Caco-2 (cell line): ENCODE measurements at regions not wholly inside any gene's neighbourhood (a gene's known extent, or its start where the extent isn't known, plus 50 kb on each side); places are given as distances from the start of the nearest gene placed in this dataset.
A peak's percentile ranks its signal among the peaks of the same experiment; 100 is the strongest.

Experiments
- BruUV-seq: library from RNA; stranded (reverse); fragments of 400-500 nt; replicated peaks from 2 replicates; lab custom pipeline; 2021; lab: Mats Ljungman, UMichigan
- CTCF ChIA-PET: fragments of 300-600 bp; sonication (Branson Sonifier 250); formaldehyde crosslinking; loops from one replicate; lab custom pipeline; 2022; ENCODE audit warnings: antibody characterized with exemption; lab: Charles Lee
- POLR2A ChIA-PET: fragments of 300-600 bp; sonication (Branson Sonifier 250); formaldehyde crosslinking; loops from one replicate; lab custom pipeline; 2022; ENCODE audit warnings: antibody characterized with exemption; lab: Charles Lee
- DNase-seq, 2 experiments: peaks; one replicate each; pipeline versions ENCODE4 v3.0.0 to v3.0.0-alpha.2; 2020 to 2022
- H3K27me3 ChIP-seq: replicated peaks from 2 replicates; pipeline ENCODE4 v1.6.0; 2011; ENCODE audit warnings: low read length; ENCODE audit not compliant: control insufficient read depth, insufficient read depth
- H3K36me3 ChIP-seq: 2 replicates; pipeline ENCODE4 v1.5.1; 2011; ENCODE audit warnings: low read length; ENCODE audit not compliant: control insufficient read depth, insufficient read depth
- H3K4me1 ChIP-seq: fragments of 250-450 bp; sonication (Bioruptor Pico); 2 replicates; pipeline ENCODE4 v1.5.1; 2020; ENCODE audit warnings: mild to moderate bottlenecking
- H3K4me3 ChIP-seq: 2 replicates; pipeline ENCODE4 v1.5.1; 2011; ENCODE audit warnings: low read depth, mild to moderate bottlenecking, control low read depth, low read length
- H3K9me3 ChIP-seq: fragments of 250-450 bp; sonication (Bioruptor Pico); 2 replicates; pipeline ENCODE4 v1.5.1; 2020; ENCODE audit warnings: mild to moderate bottlenecking, moderate library complexity
- H3K27ac Mint-ChIP-seq: one replicate; pipeline ENCODE4 v1.8.0; 2022; ENCODE audit warnings: mixed read lengths; ENCODE audit not compliant: unreplicated experiment
- H3K27me3 Mint-ChIP-seq: one replicate; pipeline ENCODE4 v1.8.0; 2022; ENCODE audit warnings: mixed read lengths; ENCODE audit not compliant: insufficient read depth, unreplicated experiment
- H3K36me3 Mint-ChIP-seq: one replicate; pipeline ENCODE4 v1.8.0; 2022; ENCODE audit warnings: mild to moderate bottlenecking, mixed read lengths; ENCODE audit not compliant: insufficient read depth, unreplicated experiment
- H3K4me1 Mint-ChIP-seq: one replicate; pipeline ENCODE4 v1.8.0; 2022; ENCODE audit warnings: low read depth, mixed read lengths; ENCODE audit not compliant: unreplicated experiment
- H3K4me3 Mint-ChIP-seq: one replicate; pipeline ENCODE4 v1.8.0; 2022; ENCODE audit warnings: mild to moderate bottlenecking, moderate library complexity, mixed read lengths; ENCODE audit not compliant: unreplicated experiment
- H3K9me3 Mint-ChIP-seq: one replicate; pipeline ENCODE4 v1.8.0; 2022; ENCODE audit warnings: mixed read lengths; ENCODE audit not compliant: unreplicated experiment
- CTCF ChIP-seq, 2 experiments: fragments of 200-600 bp in 1 of 2; IDR thresholded peaks; 1 replicate in 1 of 2; 2 replicates in 1 of 2; pipeline versions ENCODE4 v1.5.1 to v1.8.0; 2011 to 2022; ENCODE audit warnings: antibody characterized with exemption in 1 of 2, control low read depth in 1 of 2, inconsistent platforms in 1 of 2, low read depth in 1 of 2, low read length in 1 of 2, mild to moderate bottlenecking in 1 of 2, moderate library complexity in 1 of 2; ENCODE audit not compliant: insufficient read depth in 1 of 2, severe bottlenecking in 1 of 2, unreplicated experiment in 1 of 2
- intact Hi-C: fragments of 100-400 bp; cut with micrococcal nuclease; formaldehyde crosslinking; loops from one replicate; pipeline ENCODE4 v1.10.0; 2022; ENCODE audit not compliant: unreplicated experiment

- TF ChIP-seq CTCF (IDR thresholded peaks at IDR 0.05; ENCODE audit: insufficient read depth in 1 of 2, low read depth in 1 of 2, low read length in 1 of 2, severe bottlenecking in 1 of 2, unreplicated experiment in 1 of 2): no peak
These were observed 359.1 kb downstream of the ZNF674 start for GRCh38 chrX:46185923-46186810.

DNA sequence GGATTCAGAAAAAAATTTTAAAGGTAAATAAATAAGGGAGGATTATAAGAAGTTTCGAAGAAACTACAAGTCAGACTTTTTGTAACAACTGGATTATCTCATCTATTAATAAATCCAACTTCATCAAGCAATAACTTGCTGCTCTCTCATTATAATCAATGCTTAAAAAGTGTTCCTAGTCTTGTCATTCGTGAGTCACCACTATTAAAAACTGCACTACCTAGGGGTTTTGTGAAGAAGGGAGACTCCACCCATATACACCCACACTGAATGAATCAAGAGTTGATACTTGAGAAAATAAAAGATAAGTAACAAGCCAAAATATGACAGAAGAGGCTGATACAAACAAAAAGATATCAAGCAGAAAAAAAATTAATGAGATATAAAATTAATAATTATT, 360.5 kb downstream of the ZNF674 start:
- H3K9me3 ChIP-seq: no peaks in the 10 kb centered on the region
- H3K4me1 Mint-ChIP-seq: peaks cover 18% of the 10 kb centered on the region
- TF ChIP-seq CTCF (IDR thresholded peaks at IDR 0.05; ENCODE audit: insufficient read depth in 1 of 2, low read depth in 1 of 2, low read length in 1 of 2, severe bottlenecking in 1 of 2, unreplicated experiment in 1 of 2): no peak
- no peaks in the 10 kb centered on the region for H3K36me3 ChIP-seq
- POLR2A ChIA-PET: no interaction called here
- H3K27ac Mint-ChIP-seq: no peak overlapping the region
- H3K9me3 Mint-ChIP-seq: peaks cover 27% of the 10 kb centered on the region
- no peaks in the 10 kb centered on the region for H3K27me3 Mint-ChIP-seq
- BruUV-seq: no TSS peak
- no peak overlapping the region for H3K4me3 Mint-ChIP-seq
- no peak overlapping the region for H3K4me3 ChIP-seq
- no peaks in the 10 kb centered on the region for H3K36me3 Mint-ChIP-seq
- H3K4me1 ChIP-seq: peaks cover 17% of the 10 kb centered on the region
- no peaks in the 10 kb centered on the region for H3K27me3 ChIP-seq
- CTCF ChIA-PET: no interaction called here
- no peak for DNase-seq
- intact Hi-C loops: no loop called here

More at GRCh38 chrX:46185923-46186810, 359.1 kb downstream of the ZNF674 start:
- ChIA-PET POLR2A (no interaction called here), CTCF (no interaction called here)
- H3K9me3 ChIP-seq: no peaks in the 10 kb centered on the region
- peaks cover 17% of the 10 kb centered on the region for H3K4me1 ChIP-seq
- H3K4me1 Mint-ChIP-seq: peaks cover 18% of the 10 kb centered on the region
- H3K27me3 Mint-ChIP-seq: no peaks in the 10 kb centered on the region
- H3K36me3 Mint-ChIP-seq: no peaks in the 10 kb centered on the region
- H3K27me3 ChIP-seq: no peaks in the 10 kb centered on the region
- intact Hi-C loops: no loop called here
- H3K4me3 ChIP-seq: no peak overlapping the region
- H3K27ac Mint-ChIP-seq: peak overlapping the region; percentile 71
- peak in 1 of 2 experiments; percentile 31 for DNase-seq
- H3K9me3 Mint-ChIP-seq: peaks cover 35% of the 10 kb centered on the region
- no peak overlapping the region for H3K4me3 Mint-ChIP-seq
- H3K36me3 ChIP-seq: no peaks in the 10 kb centered on the region
- no TSS peak for BruUV-seq

DNA sequence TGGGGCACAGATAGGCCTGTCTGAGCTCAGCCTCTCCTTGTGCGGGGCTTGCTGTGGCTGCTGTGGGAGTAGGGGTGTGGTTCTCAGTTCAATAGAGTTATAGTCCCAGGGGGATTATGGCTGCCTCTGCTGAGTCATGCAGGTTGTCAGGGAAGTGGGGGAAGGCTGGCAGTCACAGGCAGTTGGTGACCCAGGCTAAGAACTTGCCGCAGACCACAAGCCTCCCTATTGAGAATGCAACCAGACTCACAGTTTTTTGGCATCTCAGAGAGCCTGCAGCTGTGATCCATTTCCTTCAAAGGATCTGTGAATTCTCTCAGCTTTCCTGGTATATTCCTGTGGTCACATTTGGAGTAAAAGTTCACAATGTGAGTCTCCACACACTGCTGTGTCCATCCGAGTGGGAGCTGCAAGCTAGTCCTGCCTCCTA, 364.9 kb downstream of the ZNF674 start:
- Mint-ChIP-seq H3K36me3 (no peaks in the 10 kb centered on the region), H3K9me3 (peaks cover 25% of the 10 kb centered on the region), H3K27ac (peak overlapping the region; percentile 29), H3K4me1 (peaks cover under 1% of the 10 kb centered on the region), H3K27me3 (no peaks in the 10 kb centered on the region), H3K4me3 (no peak overlapping the region)
- no peaks in the 10 kb centered on the region for H3K9me3 ChIP-seq
- peaks cover under 1% of the 10 kb centered on the region; the same call in 1 of the 2 replicates for H3K4me1 ChIP-seq
- intact Hi-C loops: no loop called here
- TF ChIP-seq CTCF (IDR thresholded peaks at IDR 0.05; ENCODE audit: insufficient read depth in 1 of 2, low read depth in 1 of 2, low read length in 1 of 2, severe bottlenecking in 1 of 2, unreplicated experiment in 1 of 2): no peak
- BruUV-seq: no TSS peak
- no peak overlapping the region for H3K4me3 ChIP-seq
- CTCF ChIA-PET: no interaction called here
- no peak for DNase-seq
- no peaks in the 10 kb centered on the region for H3K36me3 ChIP-seq
- POLR2A ChIA-PET: no interaction called here
- H3K27me3 ChIP-seq: no peaks in the 10 kb centered on the region
